ENCODE measurements at regions not wholly inside any gene's neighbourhood (a gene's known extent, or its start where the extent isn't known, plus 50 kb on each side); places are given as distances from the start of the nearest gene placed in this dataset.

- no peak overlapping the region for H3K27ac ChIP-seq (ENCODE audit: low read depth in 1 of 2, low read length in 2 of 2)
- intact Hi-C loops (cut with DNase I): no loop called here
- 96 to 99% methylated on average over 5 of the region's 5 CpGs for WGBS, 2 donors
Observed at GRCh38 chr3:163132111-163132510, 1635.5 kb downstream of the OTOL1 start.

GRCh38 chr3:163129287-163129686 is 1632.7 kb downstream of the OTOL1 start:
- ATAC-seq (ENCODE audit: low FRiP score): no peak
- no peak overlapping the region for H3K4me3 ChIP-seq (ENCODE audit: low read length in 2 of 2)
- no peak for DNase-seq
- H3K27ac ChIP-seq (ENCODE audit: low read depth in 1 of 2, low read length in 2 of 2): no peak overlapping the region
- peaks cover 2% of the 10 kb centered on the region for H3K9me3 ChIP-seq (ENCODE audit: control insufficient read depth, low read length)
- H3K4me1 ChIP-seq (ENCODE audit: control insufficient read depth in 1 of 2, insufficient read depth in 2 of 2, low read length in 2 of 2): no peaks in the 10 kb centered on the region
- 98 to 99% methylated on average over 3 of the region's 3 CpGs for WGBS, 2 donors
- intact Hi-C loops (cut with DNase I): no loop called here
- H3K27me3 ChIP-seq (ENCODE audit: control insufficient read depth in 1 of 2, insufficient read depth in 2 of 2, low read length in 1 of 2): no peaks in the 10 kb centered on the region
- no peaks in the 10 kb centered on the region for H3K36me3 ChIP-seq (ENCODE audit: control insufficient read depth in 1 of 2, insufficient read depth in 2 of 2, low read length in 1 of 2)

More at GRCh38 chr3:163132111-163132510, 1635.5 kb downstream of the OTOL1 start:
- no peak overlapping the region for H3K4me3 ChIP-seq (ENCODE audit: low read length in 2 of 2)
- peak; percentile 15 for ATAC-seq (ENCODE audit: low FRiP score)
- H3K27me3 ChIP-seq (ENCODE audit: control insufficient read depth in 1 of 2, insufficient read depth in 2 of 2, low read length in 1 of 2): no peaks in the 10 kb centered on the region
- H3K9me3 ChIP-seq (ENCODE audit: control insufficient read depth, low read length): peaks cover 2% of the 10 kb centered on the region
- no peak for DNase-seq
- H3K36me3 ChIP-seq (ENCODE audit: control insufficient read depth in 1 of 2, insufficient read depth in 2 of 2, low read length in 1 of 2): no peaks in the 10 kb centered on the region
- H3K4me1 ChIP-seq (ENCODE audit: control insufficient read depth in 1 of 2, insufficient read depth in 2 of 2, low read length in 2 of 2): no peaks in the 10 kb centered on the region

DNA sequence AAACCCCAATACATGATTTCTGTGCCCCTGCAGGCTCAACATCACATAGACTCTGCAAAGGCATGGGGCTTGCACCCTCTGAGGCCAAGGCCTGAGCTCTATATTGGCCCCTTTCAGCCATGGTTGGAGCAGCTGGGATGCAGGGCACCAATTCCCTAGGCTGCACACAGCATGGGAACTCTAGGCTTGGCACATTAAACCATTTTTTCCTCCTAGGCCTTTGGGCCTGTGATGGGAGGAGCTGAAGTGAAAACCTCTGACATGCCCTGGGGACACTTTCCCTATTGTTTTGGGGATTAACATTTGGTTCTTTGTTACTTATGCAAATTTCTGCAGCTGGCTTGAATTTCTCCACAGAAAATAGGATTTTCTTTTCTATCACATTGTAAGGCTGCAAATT is 1629.5 kb downstream of the OTOL1 start:
- DNase-seq (no peak), ATAC-seq (ENCODE audit: low FRiP score) (no peak)
- Histone ChIP-seq H3K4me3 (ENCODE audit: low read length in 2 of 2) (no peak overlapping the region), H3K27ac (ENCODE audit: low read depth in 1 of 2, low read length in 2 of 2) (no peak overlapping the region), H3K27me3 (ENCODE audit: control insufficient read depth in 1 of 2, insufficient read depth in 2 of 2, low read length in 1 of 2) (no peaks in the 10 kb centered on the region), H3K4me1 (ENCODE audit: control insufficient read depth in 1 of 2, insufficient read depth in 2 of 2, low read length in 2 of 2) (no peaks in the 10 kb centered on the region), H3K9me3 (ENCODE audit: control insufficient read depth, low read length) (peaks cover 2% of the 10 kb centered on the region), H3K36me3 (ENCODE audit: control insufficient read depth in 1 of 2, insufficient read depth in 2 of 2, low read length in 1 of 2) (no peaks in the 10 kb centered on the region)
- intact Hi-C loops (cut with DNase I): no loop called here

Small RNA genes in the stretch of these regions (microRNA-seq; reads per million reads assigned to microRNA genes)
- 0 reads per million in 2 donors for gene MIR1263

Data from aorta (tissue), 5 donors.